IMR-90 (cell line): ENCODE measurements at regions not wholly inside any gene's neighbourhood (a gene's known extent, or its start where the extent isn't known, plus 50 kb on each side); places are given as distances from the start of the nearest gene placed in this dataset.

Experiments used
- ATAC-seq: fragments of 200-7000 bp; cut with Tn5 transposase; 2 replicates; pipeline ENCODE4 v1.9.1; 2020; ENCODE audit warnings: low read depth, mild to moderate bottlenecking, moderate library complexity
- BruUV-seq: library from RNA; stranded (reverse); fragments of 400-500 nt; replicated peaks from 2 replicates; lab custom pipeline; 2021; lab: Mats Ljungman, UMichigan
- CTCF ChIA-PET: fragments of 300-600 bp; formaldehyde crosslinking; extraction: SDS; loops from one replicate; lab custom pipeline; 2021; ENCODE audit warnings: antibody characterized with exemption; lab: Yijun Ruan, JAX
- POLR2A ChIA-PET: fragments of 300-600 bp; sonication (Branson Sonifier 250); formaldehyde crosslinking; loops from one replicate; lab custom pipeline; 2022; ENCODE audit warnings: antibody characterized with exemption; ENCODE audit not compliant: unreplicated experiment; lab: Charles Lee
- DNase-seq: peaks from one replicate; pipeline ENCODE4 v3.0.0; 2013
- H2AFZ ChIP-seq: replicated peaks from 2 replicates; pipeline ENCODE3; 2013; ENCODE audit warnings: low read length, mild to moderate bottlenecking; ENCODE audit not compliant: poor library complexity
- H2AK5ac ChIP-seq: 2 replicates; pipeline ENCODE4 v1.6.1; 2013; ENCODE audit warnings: low read depth, low read length, inconsistent platforms
- H2AK9ac ChIP-seq: replicated peaks from 2 replicates; pipeline ENCODE3; 2013; ENCODE audit warnings: mild to moderate bottlenecking, low read depth, low read length, moderate library complexity; ENCODE audit not compliant: poor library complexity
- H2BK120ac ChIP-seq: 2 replicates; pipeline ENCODE4 v1.6.1; 2013; ENCODE audit warnings: low read depth, low read length, inconsistent platforms
- H2BK15ac ChIP-seq: 3 replicates; pipeline ENCODE4 v1.6.1; 2013; ENCODE audit warnings: low read depth, low read length, inconsistent platforms
- H2BK20ac ChIP-seq: 2 replicates; pipeline ENCODE4 v1.6.1; 2013; ENCODE audit warnings: low read depth, mild to moderate bottlenecking, inconsistent platforms, low read length, moderate library complexity
- H2BK5ac ChIP-seq: 2 replicates; pipeline ENCODE4 v1.6.1; 2013; ENCODE audit warnings: mild to moderate bottlenecking, low read depth, low read length, inconsistent platforms; ENCODE audit not compliant: poor library complexity, severe bottlenecking
- H3K14ac ChIP-seq: replicated peaks from 2 replicates; pipeline ENCODE4 v1.6.1; 2013; ENCODE audit warnings: low read depth, low read length, inconsistent platforms
- H3K18ac ChIP-seq: 2 replicates; pipeline ENCODE4 v1.6.1; 2013; ENCODE audit warnings: low read depth, low read length, control low read depth
- H3K23ac ChIP-seq: 2 replicates; pipeline ENCODE4 v1.6.1; 2013; ENCODE audit warnings: low read depth, low read length, inconsistent platforms
- H3K27ac ChIP-seq: 2 replicates; pipeline ENCODE4 v1.5.1; 2013; ENCODE audit warnings: mild to moderate bottlenecking, control low read depth, low read length; ENCODE audit not compliant: insufficient read depth
- H3K27me3 ChIP-seq: 2 replicates; pipeline ENCODE4 v1.6.1; 2013; ENCODE audit warnings: low read length; ENCODE audit not compliant: control insufficient read depth, insufficient read depth
- H3K36me3 ChIP-seq: 2 replicates; pipeline ENCODE4 v1.6.1; 2013; ENCODE audit warnings: low read length, mixed read lengths; ENCODE audit not compliant: control insufficient read depth, insufficient read depth
- H3K4ac ChIP-seq: 2 replicates; pipeline ENCODE4 v1.6.1; 2013; ENCODE audit warnings: low read depth, low read length, inconsistent platforms
- H3K4me1 ChIP-seq: 2 replicates; pipeline ENCODE4 v1.6.1; 2013; ENCODE audit warnings: low read length, mixed read lengths; ENCODE audit not compliant: control insufficient read depth, insufficient read depth
- H3K4me2 ChIP-seq: 2 replicates; pipeline ENCODE4 v1.6.1; 2013; ENCODE audit warnings: low read depth, mild to moderate bottlenecking, control low read depth, low read length, moderate library complexity
- H3K4me3 ChIP-seq: 2 replicates; pipeline ENCODE4 v1.5.1; 2013; ENCODE audit warnings: low read depth, mild to moderate bottlenecking, control low read depth, low read length, moderate library complexity; ENCODE audit not compliant: insufficient read depth
- H3K56ac ChIP-seq: 2 replicates; pipeline ENCODE4 v1.6.1; 2013; ENCODE audit warnings: low read length, inconsistent platforms; ENCODE audit not compliant: insufficient read depth; ENCODE audit errors: extremely low read depth
- H3K79me1 ChIP-seq, 2 experiments: 2 replicates each; pipeline ENCODE4 v1.6.1; 2013; ENCODE audit warnings: low read length in 2 of 2, inconsistent platforms in 1 of 2, low read depth in 1 of 2
- H3K9ac ChIP-seq: 2 replicates; pipeline ENCODE4 v1.6.1; 2013; ENCODE audit warnings: low read depth, low read length, control low read depth
- H3K9me1 ChIP-seq: 2 replicates; pipeline ENCODE4 v1.6.1; 2013; ENCODE audit warnings: low read length, inconsistent platforms; ENCODE audit not compliant: insufficient read depth
- H3K9me3 ChIP-seq: 2 replicates; pipeline ENCODE4 v1.6.1; 2013; ENCODE audit warnings: low read length; ENCODE audit not compliant: control insufficient read depth, insufficient read depth
- H4K20me1 ChIP-seq: 2 replicates; pipeline ENCODE4 v1.6.1; 2013; ENCODE audit warnings: low read length, inconsistent platforms; ENCODE audit not compliant: insufficient read depth
- H4K5ac ChIP-seq: 2 replicates; pipeline ENCODE4 v1.6.1; 2013; ENCODE audit warnings: mild to moderate bottlenecking, low read depth, low read length, control low read depth
- H4K8ac ChIP-seq, 2 experiments: 2 replicates each; pipeline ENCODE4 v1.6.1; 2013; ENCODE audit warnings: low read depth in 2 of 2, low read length in 2 of 2, control low read depth in 1 of 2, inconsistent platforms in 1 of 2
- H4K91ac ChIP-seq: 2 replicates; pipeline ENCODE4 v1.6.1; 2013; ENCODE audit warnings: low read depth, low read length, inconsistent platforms; ENCODE audit not compliant: insufficient read depth
- MAFK ChIP-seq: IDR thresholded peaks from 2 replicates; pipeline ENCODE4 v1.6.1; 2012; ENCODE audit warnings: low read depth, low read length, improper control_type of control experiment
- POLR2A ChIP-seq: IDR thresholded peaks from 2 replicates; pipeline ENCODE4 v1.6.1; 2012; ENCODE audit warnings: mild to moderate bottlenecking, low read depth, low read length
- USF2 ChIP-seq: fragments of 150-350 bp; IDR thresholded peaks from 2 replicates; pipeline ENCODE4 v1.6.1; 2017; ENCODE audit warnings: mild to moderate bottlenecking, antibody characterized with exemption, low read length, low read depth
- WGBS, 2 experiments: methylation state at CpG; one replicate each; pipeline versions ENCODE4 v1.1.5 to v1.1.7; 2013; ENCODE audit warnings: missing lambda C conversion rate in 2 of 2; ENCODE audit not compliant: insufficient read length in 1 of 2; ENCODE audit errors: extremely low coverage in 2 of 2; 5-methylcytosine and 5-hydroxymethylcytosine counted together
- dilution Hi-C: fragments of 300-500 bp; cut with HindIII; formaldehyde crosslinking; loops from one replicate; pipeline ENCODE4 v1.14.3; 2018; ENCODE audit warnings: low sequenced_read_pairs; ENCODE audit not compliant: unreplicated experiment
- in situ Hi-C: fragments of 300-500 bp; cut with MboI; formaldehyde crosslinking; loops from 3 replicates; pipeline ENCODE4 v1.14.3; 2019; ENCODE audit warnings: low sequenced_read_pairs, inconsistent platforms, mixed read lengths
- intact Hi-C: fragments of 100-400 bp; cut with micrococcal nuclease; formaldehyde crosslinking; loops from 2 replicates; pipeline ENCODE4 v1.10.0; 2022
- TF ChIP-seq, protein P1 (sequence below): conservative IDR thresholded peaks from 2 replicates; pipeline ENCODE4 v1.5.1; 2012; ENCODE audit warnings: mild to moderate bottlenecking, low read depth, low read length, improper control_type of control experiment

- Histone ChIP-seq H4K5ac (peak overlapping the region; percentile 54; the same call in 1 of the 2 replicates), H3K4me1 (peaks cover 10% of the 10 kb centered on the region), H3K4me2 (no peak overlapping the region), H4K8ac (no peak overlapping the region), H2BK120ac (0 out of 2 replicates have a peak overlapping the region, but pooled peaks have one; percentile 5), H2AK5ac (0 out of 2 replicates have a peak overlapping the region, but pooled peaks have one; percentile 30), H3K56ac (no peak overlapping the region), H2BK20ac (peak overlapping the region; percentile 27; the same call in 1 of the 2 replicates), H2BK15ac (no peak overlapping the region), H3K18ac (peak overlapping the region; percentile 73; the same call in 1 of the 2 replicates), H3K9me1 (peaks cover 4% of the 10 kb centered on the region; the same call in 1 of the 2 replicates), H3K4ac (peak overlapping the region; percentile 26; the same call in 1 of the 2 replicates), H2AFZ (no peak overlapping the region), H3K4me3 (no peak overlapping the region), H3K14ac (peak overlapping the region; percentile 55; the same call in 1 of the 2 replicates), H4K91ac (no peak overlapping the region), H3K9me3 (no peaks in the 10 kb centered on the region), H3K79me1 (no peaks in the 10 kb centered on the region), H4K20me1 (no peaks in the 10 kb centered on the region), H2BK5ac (peak overlapping the region; percentile 24), H3K36me3 (no peaks in the 10 kb centered on the region), H3K27me3 (no peaks in the 10 kb centered on the region), H3K9ac (no peak overlapping the region), H3K23ac (peak overlapping the region; percentile 8; the same call in 1 of the 2 replicates), H3K27ac (no peak overlapping the region), H2AK9ac (no peak overlapping the region)
- ChIA-PET POLR2A (no interaction called here), CTCF (interaction anchor here (1.0 to 1.4 kb wide), 2 partner anchors 11 to 112 kb away, joined by 3 to 4 read pairs; no protein-coding TSS in a partner anchor)
- no CpG with 5 or more reads among the region's 4 CpGs for WGBS, 2 experiments
- TF ChIP-seq, protein P1, sequence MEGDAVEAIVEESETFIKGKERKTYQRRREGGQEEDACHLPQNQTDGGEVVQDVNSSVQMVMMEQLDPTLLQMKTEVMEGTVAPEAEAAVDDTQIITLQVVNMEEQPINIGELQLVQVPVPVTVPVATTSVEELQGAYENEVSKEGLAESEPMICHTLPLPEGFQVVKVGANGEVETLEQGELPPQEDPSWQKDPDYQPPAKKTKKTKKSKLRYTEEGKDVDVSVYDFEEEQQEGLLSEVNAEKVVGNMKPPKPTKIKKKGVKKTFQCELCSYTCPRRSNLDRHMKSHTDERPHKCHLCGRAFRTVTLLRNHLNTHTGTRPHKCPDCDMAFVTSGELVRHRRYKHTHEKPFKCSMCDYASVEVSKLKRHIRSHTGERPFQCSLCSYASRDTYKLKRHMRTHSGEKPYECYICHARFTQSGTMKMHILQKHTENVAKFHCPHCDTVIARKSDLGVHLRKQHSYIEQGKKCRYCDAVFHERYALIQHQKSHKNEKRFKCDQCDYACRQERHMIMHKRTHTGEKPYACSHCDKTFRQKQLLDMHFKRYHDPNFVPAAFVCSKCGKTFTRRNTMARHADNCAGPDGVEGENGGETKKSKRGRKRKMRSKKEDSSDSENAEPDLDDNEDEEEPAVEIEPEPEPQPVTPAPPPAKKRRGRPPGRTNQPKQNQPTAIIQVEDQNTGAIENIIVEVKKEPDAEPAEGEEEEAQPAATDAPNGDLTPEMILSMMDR = no peak
- TF ChIP-seq MAFK = no peak
- TF ChIP-seq USF2 = no peak
- TF ChIP-seq POLR2A = no peak
- DNase-seq (no peak), ATAC-seq (no peak)
- dilution Hi-C loops (no loop called here), in situ Hi-C loops (no loop called here), intact Hi-C loops (loop anchor here (1.0 to 2.0 kb wide), 2 partner anchors 11 to 15 kb away; no protein-coding TSS in a partner anchor)
- BruUV-seq = no TSS peak
These were observed 105.2 kb downstream of the CH25H start for GRCh38 chr10:89101943-89102342.
